ENCODE measurements at regions not wholly inside any gene's neighbourhood (a gene's known extent, or its start where the extent isn't known, plus 50 kb on each side); places are given as distances from the start of the nearest gene placed in this dataset.

- DNase-seq (ENCODE audit: low read depth), result no peak
Observed at GRCh38 chr18:34075963-34076860, 148.5 kb downstream of the NOL4 start.

- no peak for DNase-seq (ENCODE audit: low read depth)
Observed at GRCh38 chr18:34061226-34061625, 163.5 kb downstream of the NOL4 start.

- DNase-seq (ENCODE audit: low read depth), result no peak
Observed at GRCh38 chr18:34055227-34055626, 169.5 kb downstream of the NOL4 start.

- no peak for DNase-seq (ENCODE audit: low read depth)
Observed at GRCh38 chr18:34050661-34051060, 174.1 kb downstream of the NOL4 start.

GRCh38 chr18:34049511-34049910 lies 175.2 kb downstream of the NOL4 start:
- DNase-seq (ENCODE audit: low read depth), result no peak

GRCh38 chr18:34048423-34048822 lies 176.3 kb downstream of the NOL4 start:
- DNase-seq (ENCODE audit: low read depth), result no peak

GRCh38 chr18:34042423-34043146 lies 182.1 kb downstream of the NOL4 start:
- no peak for DNase-seq (ENCODE audit: low read depth)

GRCh38 chr18:34039611-34040010 lies 185.1 kb downstream of the NOL4 start:
- no peak for DNase-seq (ENCODE audit: low read depth)

GRCh38 chr18:34039201-34039600 lies 185.5 kb downstream of the NOL4 start:
- DNase-seq (ENCODE audit: low read depth), result no peak

GRCh38 chr18:34038086-34038485 lies 186.6 kb downstream of the NOL4 start:
- no peak for DNase-seq (ENCODE audit: low read depth)

- no peak for DNase-seq (ENCODE audit: low read depth)
Observed at GRCh38 chr18:34033968-34034367, 190.7 kb downstream of the NOL4 start.

- DNase-seq (ENCODE audit: low read depth), result no peak
Observed at GRCh38 chr18:34031810-34032209, 192.9 kb downstream of the NOL4 start.

- DNase-seq (ENCODE audit: low read depth), result no peak
Observed at GRCh38 chr18:34028324-34028723, 196.4 kb downstream of the NOL4 start.

GRCh38 chr18:34025191-34025801 lies 199.4 kb downstream of the NOL4 start:
- no peak for DNase-seq (ENCODE audit: low read depth)

GRCh38 chr18:34023471-34023870 lies 201.2 kb downstream of the NOL4 start:
- DNase-seq (ENCODE audit: low read depth), result peak; percentile 4

GRCh38 chr18:34018336-34018735 lies 206.4 kb downstream of the NOL4 start:
- no peak for DNase-seq (ENCODE audit: low read depth)

GRCh38 chr18:34003687-34004086 lies 221.0 kb downstream of the NOL4 start:
- no peak for DNase-seq (ENCODE audit: low read depth)

GRCh38 chr18:34002130-34002529 lies 222.6 kb downstream of the NOL4 start:
- no peak for DNase-seq (ENCODE audit: low read depth)

GRCh38 chr18:34001376-34001775 lies 223.3 kb downstream of the NOL4 start:
- DNase-seq (ENCODE audit: low read depth), result no peak

- no peak for DNase-seq (ENCODE audit: low read depth)
Observed at GRCh38 chr18:33987206-33987605, 237.5 kb downstream of the NOL4 start.

- no peak for DNase-seq (ENCODE audit: low read depth)
Observed at GRCh38 chr18:33983126-33983525, 241.6 kb downstream of the NOL4 start.

GRCh38 chr18:33960417-33960816 lies 264.3 kb downstream of the NOL4 start:
- DNase-seq (ENCODE audit: low read depth), result no peak

GRCh38 chr18:33959609-33960008 lies 265.1 kb downstream of the NOL4 start:
- DNase-seq (ENCODE audit: low read depth), result no peak

Data from M059J (cell line).